GM21786 (cell line): ENCODE measurements at regions not wholly inside any gene's neighbourhood (a gene's known extent, or its start where the extent isn't known, plus 50 kb on each side); places are given as distances from the start of the nearest gene placed in this dataset.

Source experiments
- ATAC-seq: cut with Tn5 transposase; IDR thresholded peaks from one replicate; pipeline ENCODE4 v1.9.1; 2021; ENCODE audit not compliant: unreplicated experiment

- ATAC-seq, result no peak
These were observed 223.8 kb upstream of the CLINT1 start for GRCh38 chr5:158082696-158083287.

- no peak for ATAC-seq
These were observed 221.2 kb upstream of the CLINT1 start for GRCh38 chr5:158080112-158080511.

GRCh38 chr5:158079097-158079496, 220.2 kb upstream of the CLINT1 start:
- ATAC-seq, result no peak

- ATAC-seq, result no peak
These were observed 216.2 kb upstream of the CLINT1 start for GRCh38 chr5:158074992-158075769.

- ATAC-seq, result no peak
These were observed 215.6 kb upstream of the CLINT1 start for GRCh38 chr5:158074597-158074991.

DNA sequence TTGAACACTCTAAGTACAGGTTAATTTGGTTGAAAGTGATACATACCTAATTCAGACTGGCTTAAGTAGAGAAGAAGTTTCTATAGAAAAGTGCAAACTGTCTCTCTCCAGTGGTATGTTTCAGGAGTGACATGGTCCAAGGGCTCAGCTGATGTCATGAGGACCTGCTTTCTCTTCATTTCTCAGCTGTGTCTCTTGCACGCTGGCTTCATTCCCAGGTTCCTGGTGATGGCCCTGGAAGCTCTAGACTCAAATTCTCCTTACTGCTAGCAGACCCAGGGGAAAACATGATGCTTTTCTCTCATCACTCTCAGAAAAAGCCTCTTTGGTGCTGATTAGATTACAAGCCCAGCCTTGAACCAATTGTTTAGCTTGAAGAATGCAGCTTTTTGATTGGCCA, 211.9 kb upstream of the CLINT1 start:
- no peak for ATAC-seq

DNA sequence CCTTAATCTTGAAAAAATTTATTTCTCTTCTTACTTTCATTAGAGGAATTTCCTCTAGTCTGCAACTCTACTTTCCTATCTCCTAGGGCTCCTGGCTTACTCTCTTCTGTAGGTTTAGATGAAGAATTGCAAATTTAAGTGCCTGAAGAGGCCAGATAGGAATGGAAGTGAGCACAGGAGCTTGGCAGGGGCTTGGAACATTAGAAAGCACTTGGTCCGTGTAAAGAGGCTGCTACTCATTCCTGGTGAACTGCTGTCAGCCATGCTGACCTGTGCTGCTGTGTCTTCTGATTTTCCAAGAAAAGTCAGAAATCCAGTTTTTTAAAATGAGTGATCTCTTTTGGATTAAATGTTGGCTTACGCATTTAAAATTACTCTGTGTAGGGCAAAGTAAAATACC, 210.9 kb upstream of the CLINT1 start:
- no peak for ATAC-seq

GRCh38 chr5:158068964-158069363, 210.0 kb upstream of the CLINT1 start:
- ATAC-seq, result no peak

DNA sequence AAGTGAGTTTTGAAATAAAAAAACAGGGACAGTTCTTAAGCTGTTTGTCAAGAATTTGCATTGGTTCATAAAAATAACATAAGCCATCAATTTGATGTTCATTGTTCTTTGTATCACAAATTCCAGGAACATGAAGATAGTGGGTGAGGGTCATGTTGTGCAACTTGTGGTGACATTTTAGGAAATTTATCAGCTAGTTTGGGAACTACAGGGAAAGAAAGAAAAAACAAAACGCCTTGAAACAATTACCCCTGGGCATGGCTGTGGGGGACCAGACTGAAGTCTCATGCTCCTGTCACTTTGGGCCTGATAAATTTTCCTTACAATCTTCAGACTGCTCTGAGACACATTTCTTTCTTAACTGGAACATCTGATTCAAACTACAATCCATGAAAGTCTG, 207.1 kb upstream of the CLINT1 start:
- ATAC-seq, result no peak

- no peak for ATAC-seq
These were observed 205.6 kb upstream of the CLINT1 start for GRCh38 chr5:158064334-158065123.

DNA sequence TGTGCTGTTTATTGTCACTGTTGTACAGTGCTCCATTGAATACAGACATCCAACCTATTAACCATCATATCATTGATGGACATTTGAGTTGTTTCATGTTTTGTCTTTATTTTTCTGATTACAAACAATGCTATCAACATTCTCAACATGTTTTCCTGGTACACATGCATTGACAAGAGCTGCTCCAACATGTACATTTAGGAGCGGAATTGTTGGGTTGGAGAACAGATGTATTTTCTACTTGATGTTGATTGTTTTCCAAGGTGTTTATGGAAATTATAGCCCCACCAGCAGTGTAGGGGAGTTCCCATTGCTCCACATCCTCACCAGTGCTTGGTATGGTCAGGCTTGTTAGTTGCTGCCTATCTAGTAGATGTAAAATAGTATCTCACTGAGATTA, 204.1 kb upstream of the CLINT1 start:
- ATAC-seq, result no peak

- no peak for ATAC-seq
These were observed 202.5 kb upstream of the CLINT1 start for GRCh38 chr5:158061451-158061850.

DNA sequence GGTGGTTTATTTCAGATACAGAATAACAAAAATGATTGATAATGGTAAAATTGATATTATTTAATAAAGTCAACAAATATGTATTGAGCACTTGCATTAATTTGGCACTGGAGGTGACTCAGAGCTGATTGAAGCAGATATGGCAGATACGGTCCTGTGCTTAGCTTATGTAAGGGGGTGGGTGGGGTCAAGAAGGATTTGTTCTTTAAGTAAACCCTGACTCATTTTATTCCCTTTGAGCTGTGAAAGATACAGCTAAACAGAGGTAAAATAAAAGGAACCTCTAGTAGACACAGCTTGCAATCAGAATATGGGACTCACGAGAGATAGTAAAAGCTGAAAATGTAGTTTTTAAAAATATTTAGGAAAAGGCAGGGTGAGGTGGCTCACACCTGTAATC, 201.3 kb upstream of the CLINT1 start:
- no peak for ATAC-seq

- no peak for ATAC-seq
These were observed 199.5 kb upstream of the CLINT1 start for GRCh38 chr5:158058208-158059120.

GRCh38 chr5:158056130-158056825, 197.3 kb upstream of the CLINT1 start:
- ATAC-seq, result no peak

DNA sequence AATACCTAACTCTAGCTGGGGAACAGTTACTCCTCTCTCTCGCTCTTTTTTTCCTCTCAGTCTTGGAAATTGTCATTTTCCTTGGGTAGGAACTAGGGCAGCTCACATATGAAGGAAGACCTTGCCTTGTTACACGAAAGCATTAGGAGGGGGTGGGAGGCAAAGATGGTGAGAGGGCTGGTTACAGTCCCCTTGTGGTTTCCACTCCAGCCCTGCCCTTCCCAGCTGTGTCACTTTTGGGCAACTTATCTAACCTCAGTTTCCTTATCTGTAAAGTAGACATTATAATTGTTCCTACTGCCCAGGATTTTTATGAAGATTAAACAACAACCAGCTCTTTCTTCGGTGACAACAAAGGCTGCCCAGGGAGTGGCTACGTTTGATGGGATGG, 196.2 kb upstream of the CLINT1 start:
- no peak for ATAC-seq

- no peak for ATAC-seq
These were observed 195.5 kb upstream of the CLINT1 start for GRCh38 chr5:158054223-158055110.

DNA sequence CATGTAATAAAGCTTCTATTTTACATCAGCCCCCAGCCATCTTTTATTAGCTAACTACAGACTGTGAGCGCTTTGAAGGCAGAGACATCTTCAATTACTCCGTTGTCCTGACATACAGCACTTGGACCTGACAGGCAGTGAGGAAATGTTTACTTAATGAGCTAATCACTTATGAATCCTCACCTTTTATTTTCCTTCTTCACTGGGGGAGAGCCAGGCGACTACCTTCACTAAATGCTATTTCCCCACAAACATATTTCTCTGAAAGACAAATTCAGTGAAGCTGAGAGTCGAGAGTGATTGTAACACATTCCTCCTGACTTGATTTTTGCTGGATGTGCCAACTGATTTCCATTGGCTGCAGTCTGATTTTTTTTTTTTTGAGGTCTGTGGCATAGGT, 192.1 kb upstream of the CLINT1 start:
- no peak for ATAC-seq

DNA sequence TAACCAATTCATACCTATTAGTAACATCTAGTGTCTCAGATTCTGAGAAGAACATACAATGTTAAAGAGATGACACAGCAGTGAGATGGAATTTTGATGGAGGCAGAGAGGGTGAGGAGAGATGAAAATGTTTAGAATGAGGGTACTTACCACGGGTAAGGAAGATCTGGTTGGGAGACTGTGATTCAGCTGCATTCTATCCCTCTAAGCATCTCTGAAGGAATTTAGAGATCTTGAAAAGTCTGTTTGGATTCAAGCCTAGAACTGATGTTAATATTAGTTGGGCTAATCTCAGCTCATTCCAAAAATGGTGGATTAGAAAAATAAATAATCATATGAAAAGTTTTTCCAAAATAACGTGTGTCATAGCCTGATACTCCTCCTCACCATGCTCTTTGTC, 191.5 kb upstream of the CLINT1 start:
- no peak for ATAC-seq
